Neural progenitor cell (in vitro differentiated cells): ENCODE measurements at regions not wholly inside any gene's neighbourhood (a gene's known extent, or its start where the extent isn't known, plus 50 kb on each side); places are given as distances from the start of the nearest gene placed in this dataset.

Experiments used
- EZH2 ChIP-seq: fragments of 200-600 bp; sonication (generic); IDR thresholded peaks from 2 replicates; pipeline ENCODE4 v1.6.1; 2017; ENCODE audit warnings: antibody characterized with exemption, mild to moderate bottlenecking, moderate library complexity
- TF ChIP-seq, protein P1 (sequence below): fragments of 200-600 bp; sonication (generic); IDR thresholded peaks from 2 replicates; pipeline ENCODE4 v1.5.1; 2017; ENCODE audit warnings: antibody characterized with exemption, mild to moderate bottlenecking

DNA sequence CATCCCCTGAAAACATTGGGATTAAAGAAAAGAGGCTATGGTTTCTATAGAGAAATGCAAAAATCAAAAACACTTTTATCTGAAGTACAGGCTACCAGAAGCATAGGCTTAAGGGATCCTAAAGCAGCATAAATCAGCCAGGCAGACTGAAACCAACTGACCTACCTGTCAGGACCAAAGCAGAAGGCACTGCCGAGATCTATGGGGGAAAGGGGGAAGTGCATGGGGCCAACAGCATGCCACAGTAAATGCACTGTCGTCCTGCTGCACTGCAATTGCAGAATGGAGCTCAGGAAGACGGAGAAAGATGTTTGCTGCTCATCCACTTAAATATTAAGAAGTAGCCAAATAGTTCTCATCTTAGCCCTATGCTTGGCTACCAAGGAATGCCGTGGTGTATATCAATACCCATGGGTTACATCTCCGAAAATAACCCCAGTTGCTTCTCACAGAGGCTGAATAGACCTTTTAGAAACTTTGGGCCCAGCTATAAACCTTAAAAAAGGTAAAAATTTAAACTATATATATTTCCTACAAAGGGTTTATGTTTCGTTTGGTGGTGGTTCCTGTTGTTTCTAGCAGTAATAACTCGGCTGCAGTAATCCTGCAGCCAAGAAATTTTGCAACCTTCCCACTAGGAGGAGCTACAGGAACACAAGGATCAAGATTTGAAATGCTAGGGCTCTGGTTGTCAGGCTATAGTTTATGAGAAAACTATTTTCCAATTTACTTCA lies 312.2 kb upstream of the DIAPH2 start:
- TF ChIP-seq, protein P1, sequence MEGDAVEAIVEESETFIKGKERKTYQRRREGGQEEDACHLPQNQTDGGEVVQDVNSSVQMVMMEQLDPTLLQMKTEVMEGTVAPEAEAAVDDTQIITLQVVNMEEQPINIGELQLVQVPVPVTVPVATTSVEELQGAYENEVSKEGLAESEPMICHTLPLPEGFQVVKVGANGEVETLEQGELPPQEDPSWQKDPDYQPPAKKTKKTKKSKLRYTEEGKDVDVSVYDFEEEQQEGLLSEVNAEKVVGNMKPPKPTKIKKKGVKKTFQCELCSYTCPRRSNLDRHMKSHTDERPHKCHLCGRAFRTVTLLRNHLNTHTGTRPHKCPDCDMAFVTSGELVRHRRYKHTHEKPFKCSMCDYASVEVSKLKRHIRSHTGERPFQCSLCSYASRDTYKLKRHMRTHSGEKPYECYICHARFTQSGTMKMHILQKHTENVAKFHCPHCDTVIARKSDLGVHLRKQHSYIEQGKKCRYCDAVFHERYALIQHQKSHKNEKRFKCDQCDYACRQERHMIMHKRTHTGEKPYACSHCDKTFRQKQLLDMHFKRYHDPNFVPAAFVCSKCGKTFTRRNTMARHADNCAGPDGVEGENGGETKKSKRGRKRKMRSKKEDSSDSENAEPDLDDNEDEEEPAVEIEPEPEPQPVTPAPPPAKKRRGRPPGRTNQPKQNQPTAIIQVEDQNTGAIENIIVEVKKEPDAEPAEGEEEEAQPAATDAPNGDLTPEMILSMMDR: peak; percentile 74
- TF ChIP-seq EZH2: no peak
